ENCODE measurements at regions not wholly inside any gene's neighbourhood (a gene's known extent, or its start where the extent isn't known, plus 50 kb on each side); places are given as distances from the start of the nearest gene placed in this dataset.

DNA sequence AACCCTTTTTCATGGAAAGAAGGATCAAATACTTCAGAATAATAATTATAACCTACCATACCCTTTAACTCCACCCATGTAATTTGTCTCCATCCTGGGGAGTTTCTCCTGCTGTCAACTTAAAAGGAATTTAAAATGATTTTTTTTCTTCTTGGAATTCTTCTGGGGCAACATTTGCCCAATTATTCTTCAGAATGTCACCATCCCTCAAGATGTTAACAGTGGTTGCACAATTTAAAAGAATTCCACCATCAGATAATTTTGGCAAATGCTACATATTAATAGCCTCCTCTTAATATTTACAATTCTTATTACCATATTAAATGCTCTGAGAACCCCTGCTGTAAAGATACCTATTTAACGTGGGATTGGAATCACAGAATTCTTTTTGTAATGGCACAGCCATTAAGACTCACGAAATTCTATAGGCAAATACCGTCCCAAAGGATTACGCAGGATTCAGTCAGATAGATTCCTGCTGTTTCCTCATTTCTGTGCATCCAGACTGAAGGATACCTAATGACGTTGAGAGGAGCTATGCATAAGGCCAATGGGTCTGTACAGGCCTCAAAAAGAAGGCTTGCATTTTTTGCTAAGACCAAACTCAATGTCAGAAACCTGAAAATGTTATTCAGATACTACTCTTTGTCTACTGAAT is 177.5 kb downstream of the DAD1 start:
- DNase-seq, result no peak

DNA sequence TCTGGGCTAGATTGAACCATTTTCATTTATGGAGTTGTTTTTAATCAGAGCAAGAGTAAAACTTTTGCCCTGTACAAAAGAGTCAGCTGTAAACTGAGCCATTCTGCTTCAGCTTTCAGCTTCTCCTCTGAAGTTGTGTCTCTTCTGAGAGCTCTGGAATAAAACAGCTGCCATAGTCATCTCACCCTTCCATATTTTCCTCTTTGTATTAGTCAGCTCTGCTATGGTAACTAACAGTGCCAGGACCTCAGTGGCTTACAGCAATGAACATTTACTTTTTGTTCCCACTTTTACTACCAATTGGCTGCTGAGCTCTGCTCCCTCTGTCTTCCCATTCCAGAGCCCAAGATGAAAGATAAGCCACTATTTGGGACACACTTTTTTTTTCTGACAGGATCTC is 178.5 kb downstream of the DAD1 start:
- DNase-seq, result no peak

DNA sequence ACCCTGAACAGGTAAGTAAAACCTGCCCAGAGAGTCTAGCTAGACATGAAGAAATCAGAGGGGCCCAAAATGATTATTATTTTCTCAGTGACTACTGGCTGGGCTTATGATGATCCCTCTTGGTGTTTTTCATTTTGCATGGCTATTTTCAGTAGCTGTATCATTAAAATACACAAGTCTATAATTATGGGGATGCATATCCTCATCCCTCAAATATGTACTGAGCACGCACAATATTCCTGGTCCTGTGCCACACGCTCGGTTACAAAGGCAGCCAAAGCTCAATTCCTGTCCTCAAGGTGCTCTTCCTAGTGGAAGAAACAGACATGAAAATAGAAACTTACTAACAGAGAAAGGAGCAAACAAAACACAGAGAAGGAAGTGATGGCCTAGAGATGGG is 180.0 kb downstream of the DAD1 start:
- DNase-seq, result no peak

DNA sequence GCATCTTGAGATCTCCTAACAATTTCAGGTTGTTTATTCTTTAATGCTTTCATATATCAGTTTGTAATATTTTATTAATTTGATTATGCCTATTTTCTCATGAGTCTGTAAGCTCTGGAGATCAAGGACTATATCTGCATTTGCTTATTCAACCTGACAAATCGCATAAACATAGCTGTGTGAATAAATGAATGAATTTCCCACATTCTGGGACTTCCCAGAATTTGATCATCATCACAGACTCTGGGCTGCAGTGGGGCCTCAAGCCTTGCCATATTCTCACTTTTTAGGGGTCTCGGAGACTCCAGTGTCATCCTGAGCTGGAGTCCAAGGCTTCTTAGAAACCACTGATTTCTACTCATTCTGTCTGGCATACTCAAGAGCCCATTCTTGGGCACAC is 180.5 kb downstream of the DAD1 start:
- DNase-seq, result no peak

DNA sequence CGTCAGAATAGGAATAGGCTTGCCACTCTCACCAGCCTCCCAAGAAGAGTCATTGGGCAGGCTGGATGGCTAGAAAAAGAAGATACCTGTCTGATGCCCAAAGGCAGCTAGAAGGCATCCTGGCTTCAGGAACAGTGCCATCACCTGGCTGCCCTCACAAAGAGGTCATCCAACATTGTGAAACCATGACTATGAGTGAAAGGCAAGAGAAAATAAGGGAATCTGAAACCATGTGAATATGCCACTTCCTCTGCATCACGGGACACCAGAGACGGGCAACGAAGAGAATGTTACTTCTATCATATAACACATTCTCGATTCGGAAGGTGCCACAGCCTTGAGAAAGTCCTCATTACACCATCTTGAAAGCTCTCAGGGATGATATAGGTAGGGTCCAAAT is 182.0 kb downstream of the DAD1 start:
- DNase-seq, result no peak

DNA sequence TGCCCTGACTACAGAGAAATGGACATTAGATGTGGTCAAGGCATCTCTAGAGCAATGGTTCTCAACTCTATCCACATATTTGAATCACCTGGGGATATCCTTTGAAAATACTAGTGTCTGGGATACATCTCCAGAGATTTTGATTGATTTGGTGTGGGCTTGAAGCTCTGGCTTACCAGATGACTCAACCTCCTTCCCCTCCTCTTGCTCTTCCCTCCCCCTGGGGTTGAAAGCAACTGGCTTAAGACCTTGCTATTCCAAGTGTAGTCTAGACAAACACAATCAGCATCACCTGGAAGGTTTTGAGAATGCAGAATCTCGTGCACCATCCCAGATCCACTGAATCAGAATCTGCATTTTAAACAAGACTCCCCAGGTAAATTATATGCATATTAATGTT is 183.8 kb downstream of the DAD1 start:
- no peak for DNase-seq

DNA sequence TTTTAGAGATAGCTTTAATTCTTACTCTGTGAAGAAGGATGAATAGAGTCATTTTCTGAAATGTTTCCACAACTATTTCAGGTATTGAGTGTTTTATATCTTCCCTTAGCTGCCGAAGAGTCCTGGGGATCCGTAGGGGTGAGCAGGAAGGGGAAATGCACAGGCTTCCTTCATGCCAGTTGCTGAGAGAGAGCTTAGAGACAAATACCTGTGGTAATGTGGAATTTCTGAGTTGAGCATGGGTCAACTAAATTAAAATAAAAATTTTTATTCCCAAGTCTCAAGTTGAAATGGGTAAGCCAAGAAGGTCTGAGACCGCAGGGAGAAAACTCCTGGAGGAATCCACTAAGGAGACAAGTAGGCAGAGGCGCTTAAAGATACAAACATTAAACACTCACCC is 185.7 kb downstream of the DAD1 start:
- no peak for DNase-seq

DNA sequence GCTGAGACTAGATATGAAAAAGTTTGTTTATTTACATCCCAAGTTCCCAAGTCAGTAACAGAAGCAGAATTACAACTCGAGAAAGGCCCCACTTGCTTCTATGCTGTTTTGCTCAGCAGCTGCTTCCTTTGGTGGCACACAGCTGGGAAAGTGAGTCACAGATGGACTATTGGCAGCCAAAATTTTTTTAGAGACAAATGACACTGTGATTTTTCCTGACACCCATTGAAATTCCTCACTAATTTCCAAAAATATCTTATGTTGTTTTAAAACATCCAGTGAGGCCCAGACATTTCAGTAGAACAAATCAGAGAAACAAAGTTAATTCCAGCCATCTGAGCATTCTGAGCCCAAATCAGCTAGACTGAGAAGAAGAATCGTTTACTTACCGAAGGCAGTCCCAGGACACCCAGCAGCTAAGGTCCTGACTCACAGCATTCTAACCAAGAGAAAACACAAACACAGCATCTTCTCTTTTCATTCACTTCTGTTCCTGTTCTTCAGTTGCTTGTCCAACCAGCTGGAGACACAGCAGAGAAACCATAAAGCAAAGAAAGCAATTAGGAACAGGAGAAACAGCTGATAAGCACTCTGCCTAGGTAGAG is 188.3 kb downstream of the DAD1 start:
- no peak for DNase-seq

DNA sequence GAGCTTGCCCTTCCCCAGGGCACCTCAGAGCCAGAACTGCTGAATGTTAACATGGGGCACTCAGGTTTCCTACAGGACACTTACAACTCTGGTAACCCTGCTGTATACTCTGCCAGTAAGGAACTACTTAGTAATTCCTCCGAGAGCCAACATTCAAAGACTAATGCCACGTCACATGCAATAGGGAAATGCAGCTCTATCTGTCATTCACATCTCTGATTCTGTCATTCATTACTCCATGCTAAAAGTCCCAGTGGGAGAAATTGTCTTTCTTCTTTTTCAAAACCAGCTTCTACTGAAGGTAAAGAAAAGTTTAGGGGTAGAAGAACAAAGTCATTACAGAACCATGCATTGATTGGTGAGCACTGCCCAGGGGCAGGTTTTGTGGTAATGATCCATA is 189.2 kb downstream of the DAD1 start:
- DNase-seq, result no peak

DNA sequence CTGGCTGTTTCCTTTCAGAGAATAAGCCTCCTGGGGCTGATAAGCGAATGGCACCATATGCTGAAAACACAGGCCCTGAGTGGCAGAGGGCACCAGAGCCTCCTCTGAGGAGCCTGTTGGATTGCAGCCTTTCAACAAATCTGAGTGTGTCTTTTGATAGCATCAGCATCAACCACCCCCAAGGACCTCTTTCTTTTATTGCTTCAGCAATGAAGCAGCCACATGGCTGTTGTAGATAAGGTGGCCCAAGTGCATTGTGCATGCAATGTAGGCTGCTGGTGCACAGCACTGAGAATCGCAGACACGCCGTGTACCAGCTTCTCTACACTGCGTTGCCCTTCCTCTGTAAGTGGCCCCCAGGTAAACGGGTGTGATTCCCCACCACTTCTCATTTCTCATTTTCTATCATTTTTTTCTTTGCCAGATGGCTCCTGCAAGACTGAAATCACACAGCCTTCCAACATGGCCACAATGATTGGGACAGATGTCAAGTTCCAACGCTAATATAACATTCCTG is 191.7 kb downstream of the DAD1 start:
- DNase-seq, result no peak

DNA sequence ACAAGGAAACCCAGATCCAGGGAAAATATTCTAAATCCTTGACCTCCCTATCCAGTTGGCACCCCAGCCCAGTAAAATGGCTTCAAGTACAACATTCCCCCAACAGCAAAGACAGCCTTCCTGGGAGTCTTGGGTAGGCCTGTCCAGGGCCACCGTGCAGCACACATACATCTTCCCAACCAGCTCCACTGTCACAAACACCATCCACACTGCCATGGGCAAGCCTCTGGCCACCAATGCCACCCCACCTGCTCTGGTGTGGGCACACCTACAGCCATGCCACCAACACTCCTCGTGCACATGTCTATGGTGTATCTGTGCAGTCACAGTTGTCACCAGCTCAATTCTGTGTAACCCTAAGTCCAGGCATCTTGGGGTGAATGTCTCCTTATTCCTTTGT is 193.2 kb downstream of the DAD1 start:
- DNase-seq, result no peak

DNA sequence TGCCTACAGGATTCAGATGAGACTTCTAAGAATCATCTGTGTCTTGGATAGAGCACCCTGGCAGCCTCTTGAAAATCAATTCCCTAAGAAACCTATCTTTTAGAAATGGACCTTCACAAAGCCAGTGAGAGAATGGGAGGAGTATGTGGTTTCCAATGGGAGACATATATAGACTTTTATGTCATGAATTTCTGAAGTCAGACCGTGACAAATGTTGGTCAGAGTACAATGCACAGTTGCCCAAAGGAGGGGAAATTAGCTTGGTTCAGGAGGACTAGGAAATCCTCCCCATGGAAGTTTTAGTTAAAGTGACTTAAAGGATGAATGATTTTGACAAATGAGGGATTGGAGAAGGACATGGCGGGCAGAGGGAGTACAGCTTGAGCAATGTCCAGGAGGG is 194.4 kb downstream of the DAD1 start:
- no peak for DNase-seq

DNA sequence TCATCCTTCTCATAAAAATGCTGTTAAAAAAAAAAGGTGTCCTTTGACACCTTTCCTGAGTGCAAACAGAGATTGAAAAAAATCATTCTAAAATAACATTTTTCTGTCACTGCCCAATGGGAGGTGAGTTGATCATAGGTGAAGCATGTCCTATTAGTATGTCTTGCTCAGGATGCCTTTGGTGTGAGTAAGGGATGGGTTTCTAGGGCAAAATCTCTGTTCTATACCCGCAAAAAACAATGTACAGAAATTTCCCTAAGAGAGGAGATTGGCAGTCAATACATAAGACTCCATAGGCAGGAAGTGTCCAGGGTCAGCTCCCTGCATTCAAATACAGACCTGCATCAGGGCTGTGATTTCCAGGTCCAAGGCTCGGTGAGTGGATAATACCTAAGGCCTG is 195.2 kb downstream of the DAD1 start:
- DNase-seq, result no peak

DNA sequence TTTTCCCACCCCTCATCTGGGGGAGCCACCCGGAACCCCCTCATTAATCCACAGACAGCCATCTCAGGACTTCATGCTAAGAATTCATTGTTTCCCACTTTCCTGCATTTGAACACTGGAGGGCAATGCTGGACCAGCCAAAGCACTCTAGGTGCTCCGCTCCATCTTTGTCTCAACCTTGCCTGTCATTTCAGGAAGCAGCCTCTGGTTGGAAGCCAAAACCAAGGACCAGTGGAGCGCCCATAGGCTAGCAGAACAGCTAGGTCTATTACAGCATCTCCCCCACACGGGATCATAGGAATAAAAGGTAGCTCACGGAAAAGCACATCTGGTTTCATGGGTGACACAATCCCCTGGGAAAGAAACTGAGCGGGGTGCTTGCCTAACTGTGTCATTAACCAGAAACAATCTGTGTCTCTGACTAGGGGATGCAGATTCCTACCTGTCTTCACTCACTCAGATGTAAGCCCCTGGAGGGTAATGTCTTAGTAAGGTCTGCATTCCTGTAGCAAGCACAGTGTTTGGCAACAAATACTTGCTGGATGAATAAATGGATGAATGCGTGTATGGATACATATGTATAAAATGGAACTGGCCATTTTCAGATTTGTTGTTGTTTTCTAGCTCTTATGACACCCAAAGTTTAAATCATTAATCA is 197.0 kb downstream of the DAD1 start:
- DNase-seq, result peak; percentile 59

DNA sequence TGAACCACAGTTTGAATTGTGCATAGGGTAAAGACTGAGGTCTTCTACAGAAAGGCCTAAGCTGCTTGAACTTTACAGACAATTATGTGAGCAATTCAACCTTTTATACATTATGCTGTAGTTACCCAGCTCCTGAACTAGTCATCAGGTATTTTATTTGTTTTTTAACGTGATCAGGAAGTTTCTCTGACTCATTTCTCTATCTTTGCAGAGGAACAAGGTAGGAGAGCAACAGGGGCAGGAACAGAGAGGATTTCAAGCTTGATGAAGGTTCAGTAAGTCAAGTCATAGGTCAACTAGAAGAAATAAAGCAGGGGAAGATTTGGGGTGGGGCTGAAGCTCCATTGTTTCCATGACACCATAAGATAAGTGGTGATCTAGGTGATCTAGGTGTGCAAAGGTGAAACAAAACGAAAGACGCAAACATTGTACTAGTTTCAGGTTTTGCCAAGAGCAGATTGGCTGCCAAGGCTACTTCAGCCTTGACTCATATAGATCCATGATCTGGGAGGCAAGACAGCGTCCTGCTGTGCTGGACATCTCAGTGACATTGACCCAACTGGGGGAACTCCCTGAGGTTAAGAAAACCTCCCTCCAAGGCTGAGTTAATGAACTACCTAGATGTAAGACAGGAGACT is 198.1 kb downstream of the DAD1 start:
- DNase-seq, result no peak

DNA sequence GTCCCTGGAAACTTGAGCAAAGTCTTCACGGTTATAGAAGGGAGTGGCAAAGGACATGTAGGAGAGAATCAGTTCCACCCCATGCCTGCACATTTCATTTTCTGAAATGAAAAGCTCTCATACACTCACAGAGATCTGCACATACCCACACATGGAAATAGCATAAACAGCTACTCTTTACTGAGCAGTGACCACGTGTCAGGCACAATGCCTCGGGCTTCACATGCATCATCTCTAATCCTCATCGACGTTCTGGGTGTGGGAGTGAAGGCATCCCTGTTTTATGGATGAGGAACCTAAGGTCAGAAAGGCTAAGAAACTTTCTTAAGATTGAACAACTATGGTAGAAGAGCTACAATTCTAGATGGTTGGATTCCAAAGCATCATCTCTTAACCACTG is 198.8 kb downstream of the DAD1 start:
- DNase-seq, result no peak

DNA sequence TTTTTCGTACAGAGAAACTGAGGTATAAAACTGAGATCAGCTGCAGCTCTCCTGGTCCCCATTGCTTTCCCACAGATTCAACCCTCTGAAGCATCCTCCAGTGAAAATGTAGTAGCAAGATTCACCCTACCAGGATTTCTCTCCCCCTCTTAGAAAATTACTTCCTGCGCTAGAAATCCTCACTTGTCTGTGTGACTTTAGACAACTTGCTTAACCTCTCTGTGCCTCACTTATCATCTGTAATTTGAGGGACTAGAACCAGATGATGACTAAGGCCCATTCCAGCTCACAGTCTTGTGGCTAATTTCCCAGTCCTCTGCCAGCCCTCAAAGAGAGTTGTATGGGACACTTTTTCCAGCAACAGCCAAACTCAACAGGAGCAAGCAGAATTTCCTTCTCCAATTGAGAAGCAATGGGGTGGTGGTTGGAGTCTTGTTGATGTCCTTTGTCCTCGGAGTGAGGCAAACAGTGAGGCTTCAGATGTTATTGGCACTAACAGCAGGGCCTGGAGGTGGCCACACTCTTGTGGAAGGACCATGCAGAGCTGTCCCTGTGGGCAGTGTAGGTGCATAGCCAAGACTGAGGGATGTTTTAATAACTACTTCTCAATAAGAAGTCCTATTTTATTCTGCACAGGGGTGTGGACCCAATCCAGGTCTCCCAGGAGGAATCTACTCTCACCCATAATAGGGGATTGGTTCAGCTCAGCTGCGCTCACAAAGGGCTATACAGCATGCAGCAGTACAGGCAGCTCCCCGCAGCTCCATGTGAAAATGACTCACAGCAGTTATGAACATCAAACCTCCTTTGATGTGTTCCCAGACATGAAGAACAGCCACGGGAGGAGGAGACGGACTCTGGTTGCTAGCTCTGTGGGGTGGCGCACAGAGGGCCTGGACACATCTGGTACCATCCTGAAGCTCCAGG is 200.1 kb downstream of the DAD1 start:
- no peak for DNase-seq

DNA sequence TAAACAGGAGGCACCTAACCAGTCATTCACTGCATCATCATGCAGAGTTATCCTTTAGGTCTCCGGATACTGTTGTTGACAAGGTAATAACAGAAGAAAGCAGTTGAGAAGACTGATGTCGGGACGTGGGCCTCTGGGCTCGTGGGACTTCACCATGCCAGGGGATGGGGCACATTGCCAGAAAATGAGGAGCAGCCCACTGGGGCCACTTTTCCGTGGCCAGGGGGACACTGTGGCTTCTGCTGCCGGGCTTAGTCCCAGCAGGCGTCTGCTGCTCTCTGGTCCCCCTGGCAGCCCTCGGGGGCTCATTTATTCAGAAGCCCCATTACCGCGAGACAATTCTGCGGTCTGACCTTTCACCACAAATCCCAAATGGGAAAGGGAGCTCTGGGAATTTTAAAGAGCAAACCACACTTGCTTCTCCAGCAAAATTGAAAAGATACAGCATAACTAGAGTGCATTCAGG is 201.2 kb downstream of the DAD1 start:
- no peak for DNase-seq

DNA sequence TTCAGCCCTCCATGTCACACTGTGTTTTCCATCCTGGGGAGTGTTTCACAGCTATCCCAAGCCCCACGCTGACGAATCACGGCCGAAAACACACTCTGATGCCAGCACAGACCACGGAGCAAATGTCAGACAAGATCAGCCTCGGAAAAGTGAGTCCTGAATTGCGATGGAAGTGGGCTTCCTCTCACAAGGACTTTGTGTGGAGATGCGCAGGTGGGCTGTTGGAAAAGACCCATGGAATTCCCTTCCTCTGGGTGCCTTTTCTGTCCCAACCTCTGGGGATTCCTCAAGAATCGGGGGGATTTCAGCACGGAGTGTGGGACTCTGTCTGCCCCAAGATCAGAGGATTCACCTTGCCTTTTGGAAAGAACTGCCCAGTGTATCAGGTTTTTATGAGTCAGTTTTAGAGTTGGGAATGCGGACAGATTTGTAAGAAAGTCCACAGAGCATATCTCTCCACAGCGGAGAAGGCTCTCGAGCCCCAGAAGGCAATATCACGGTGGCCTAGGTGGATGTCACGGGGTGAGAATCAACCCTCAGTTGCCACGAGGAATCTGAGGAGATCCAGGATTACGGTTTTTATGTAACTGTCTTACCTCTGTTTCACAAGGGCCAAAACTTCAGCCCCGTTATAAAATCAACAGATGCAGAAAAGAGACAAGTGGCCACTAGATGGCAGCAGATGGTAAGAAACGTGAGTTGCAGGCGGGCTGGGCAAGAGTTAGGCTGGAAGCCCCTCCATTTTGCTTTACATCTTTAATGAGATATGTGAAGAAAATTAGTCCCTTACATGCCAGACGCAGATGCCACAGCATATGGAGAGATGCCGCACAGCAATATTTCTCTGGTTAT is 201.9 kb downstream of the DAD1 start:
- DNase-seq, result peak; percentile 85

DNA sequence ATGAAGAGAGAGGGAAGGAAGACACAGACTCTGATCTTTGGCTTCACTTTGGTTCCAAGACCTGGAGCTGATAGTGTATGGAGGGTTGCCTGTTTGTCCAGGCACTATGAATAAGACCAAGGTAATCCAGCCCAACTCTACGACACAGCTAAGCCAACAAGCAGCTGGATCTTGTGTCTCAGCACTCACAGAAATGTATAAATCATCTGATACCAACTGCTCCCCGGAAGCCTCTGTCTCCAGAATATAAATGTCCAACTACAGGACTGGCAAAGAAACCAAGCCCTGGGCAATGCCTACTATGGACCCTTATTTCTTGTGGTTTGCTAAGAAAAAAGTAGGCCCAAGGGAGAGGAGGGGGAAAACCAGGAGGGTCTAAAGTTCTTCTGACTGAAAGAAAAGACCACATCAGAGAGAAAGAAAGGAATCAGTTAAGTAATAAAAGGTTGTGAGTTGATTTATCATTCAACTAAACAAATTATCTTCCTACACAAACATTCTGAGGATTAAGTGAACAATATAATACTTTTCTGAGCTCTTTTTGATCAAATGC is 204.0 kb downstream of the DAD1 start:
- DNase-seq, result no peak

DNA sequence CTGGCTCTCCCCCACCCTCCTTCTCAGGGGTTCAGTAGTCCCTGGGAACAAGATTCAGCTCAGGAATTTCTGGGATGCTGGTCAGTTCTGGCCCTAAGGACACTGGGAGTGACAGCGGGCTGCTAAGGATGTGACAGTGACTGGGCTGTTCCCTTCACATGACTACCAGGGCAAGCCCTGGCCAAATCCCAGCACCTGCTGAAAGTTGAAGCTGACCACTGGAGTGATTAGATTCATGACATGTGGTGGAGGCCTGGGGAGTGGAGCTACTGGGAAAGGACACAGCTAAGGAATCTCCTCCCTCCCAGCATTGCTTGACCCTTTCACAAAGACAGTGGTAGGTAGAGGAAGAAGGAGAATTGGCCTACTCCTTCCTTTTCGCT is 204.9 kb downstream of the DAD1 start:
- DNase-seq, result no peak

Data from retina (tissue), 1 donor.